GM12872 (cell line): ENCODE measurements at regions not wholly inside any gene's neighbourhood (a gene's known extent, or its start where the extent isn't known, plus 50 kb on each side); places are given as distances from the start of the nearest gene placed in this dataset.

Experiments used
- TF ChIP-seq, protein P1 (sequence below): IDR thresholded peaks from 3 replicates; pipeline ENCODE4 v1.5.1; 2011; ENCODE audit warnings: low read depth, mild to moderate bottlenecking, low read length, moderate library complexity; ENCODE audit not compliant: insufficient read depth

DNA sequence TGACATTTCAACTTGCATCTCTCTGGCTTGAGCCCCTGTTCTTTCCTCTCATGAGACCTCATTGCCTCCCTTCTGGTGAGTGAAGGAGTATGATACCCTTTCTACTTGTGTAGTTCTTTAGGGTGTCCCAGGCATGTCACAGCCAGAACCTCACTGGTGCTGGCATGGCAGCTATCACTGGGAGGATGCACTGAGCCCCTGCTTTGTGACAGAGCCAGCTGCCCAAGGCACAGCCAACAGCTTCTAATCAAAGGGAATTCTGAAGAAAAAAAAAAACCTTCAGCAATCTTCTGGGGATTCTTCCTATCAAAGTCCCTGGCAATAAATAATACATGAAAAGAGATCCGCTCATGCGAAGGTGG is 652.6 kb upstream of the KLF4 start:
- TF ChIP-seq, protein P1, sequence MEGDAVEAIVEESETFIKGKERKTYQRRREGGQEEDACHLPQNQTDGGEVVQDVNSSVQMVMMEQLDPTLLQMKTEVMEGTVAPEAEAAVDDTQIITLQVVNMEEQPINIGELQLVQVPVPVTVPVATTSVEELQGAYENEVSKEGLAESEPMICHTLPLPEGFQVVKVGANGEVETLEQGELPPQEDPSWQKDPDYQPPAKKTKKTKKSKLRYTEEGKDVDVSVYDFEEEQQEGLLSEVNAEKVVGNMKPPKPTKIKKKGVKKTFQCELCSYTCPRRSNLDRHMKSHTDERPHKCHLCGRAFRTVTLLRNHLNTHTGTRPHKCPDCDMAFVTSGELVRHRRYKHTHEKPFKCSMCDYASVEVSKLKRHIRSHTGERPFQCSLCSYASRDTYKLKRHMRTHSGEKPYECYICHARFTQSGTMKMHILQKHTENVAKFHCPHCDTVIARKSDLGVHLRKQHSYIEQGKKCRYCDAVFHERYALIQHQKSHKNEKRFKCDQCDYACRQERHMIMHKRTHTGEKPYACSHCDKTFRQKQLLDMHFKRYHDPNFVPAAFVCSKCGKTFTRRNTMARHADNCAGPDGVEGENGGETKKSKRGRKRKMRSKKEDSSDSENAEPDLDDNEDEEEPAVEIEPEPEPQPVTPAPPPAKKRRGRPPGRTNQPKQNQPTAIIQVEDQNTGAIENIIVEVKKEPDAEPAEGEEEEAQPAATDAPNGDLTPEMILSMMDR = no peak

DNA sequence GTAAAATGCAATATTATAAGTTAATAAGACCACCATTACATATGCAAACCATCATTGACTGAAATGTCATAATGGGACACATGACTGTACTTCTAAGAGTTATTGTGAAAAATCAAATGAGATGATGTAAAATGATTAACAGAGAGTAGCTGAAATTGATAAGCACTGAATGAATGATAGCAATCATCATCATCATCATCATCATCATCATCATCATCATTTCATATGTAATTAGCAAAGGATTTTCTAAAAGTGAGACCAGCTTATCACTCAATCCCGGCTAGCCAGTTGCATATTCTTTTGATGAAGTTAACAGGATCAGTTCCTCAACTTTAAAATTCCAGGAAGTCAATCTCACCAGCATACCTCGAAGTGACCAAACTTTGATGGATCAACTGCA is 650.3 kb upstream of the KLF4 start:
- TF ChIP-seq, protein P1 = no peak

DNA sequence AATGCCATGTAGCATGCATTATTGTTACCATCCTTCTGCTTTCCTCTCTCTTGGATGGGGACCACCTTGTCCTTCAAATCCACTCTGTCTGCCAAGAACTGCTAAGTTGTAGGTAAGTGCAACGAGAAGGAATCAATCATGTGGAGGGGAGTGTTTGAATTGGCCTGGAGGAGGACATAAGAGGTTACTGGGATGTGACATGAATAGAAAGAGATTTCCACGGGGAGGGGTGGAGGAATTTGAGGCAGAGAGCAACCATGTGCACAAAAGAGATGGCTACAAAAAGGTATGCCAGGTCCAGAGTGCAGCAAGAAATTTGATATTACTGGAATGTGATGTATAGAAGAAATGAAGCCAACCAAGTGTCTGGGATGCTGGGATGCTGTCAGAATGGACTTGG is 648.9 kb upstream of the KLF4 start:
- TF ChIP-seq, protein P1 = no peak

DNA sequence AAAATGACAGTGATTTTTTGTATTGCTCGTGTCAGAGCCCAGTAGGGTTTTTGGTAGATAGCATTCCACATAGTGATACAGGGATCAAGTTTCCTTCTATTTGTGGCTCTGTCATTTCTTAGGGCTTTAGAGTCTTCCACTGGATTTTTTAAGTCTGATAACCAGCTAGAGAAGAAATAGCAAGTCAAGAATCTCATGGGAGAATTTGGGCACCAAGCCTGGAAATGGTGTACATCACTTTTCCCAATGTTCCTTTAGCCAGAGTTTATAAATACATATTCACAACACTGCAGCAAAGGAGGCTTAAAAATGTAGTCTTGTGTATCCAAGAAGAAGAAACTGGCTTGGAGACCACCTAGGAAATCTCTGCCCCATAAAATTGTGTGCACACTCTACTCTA is 647.1 kb upstream of the KLF4 start:
- TF ChIP-seq, protein P1 = no peak

DNA sequence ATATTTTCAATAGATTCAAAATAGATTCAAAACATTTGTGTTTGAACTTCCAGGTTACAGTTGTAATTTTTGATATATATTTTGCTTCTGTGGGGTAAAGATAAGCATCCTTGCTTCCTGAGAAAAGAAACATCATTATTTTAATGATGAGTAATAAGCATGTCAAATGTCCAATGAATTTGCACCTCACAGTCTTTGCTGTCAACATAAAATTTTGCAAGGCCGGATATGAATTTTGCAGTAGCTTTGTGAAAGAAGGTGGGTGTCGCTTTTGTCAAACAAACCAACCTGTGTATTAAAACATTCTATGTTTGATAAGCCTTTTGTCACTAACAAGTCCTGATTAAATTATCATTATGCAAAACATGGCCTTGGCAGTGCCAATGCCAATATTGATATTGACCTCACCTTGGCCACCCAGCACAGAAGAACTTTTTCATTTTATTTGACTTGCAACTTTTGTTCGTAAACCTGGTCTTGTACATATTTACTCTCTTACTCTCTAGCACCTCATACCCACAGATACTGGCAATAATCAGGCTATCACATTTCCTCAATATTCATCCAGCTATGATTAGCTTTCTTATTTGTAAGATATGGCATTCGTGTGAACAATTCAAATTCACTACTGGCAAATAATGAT is 645.0 kb upstream of the KLF4 start:
- TF ChIP-seq, protein P1 = no peak

DNA sequence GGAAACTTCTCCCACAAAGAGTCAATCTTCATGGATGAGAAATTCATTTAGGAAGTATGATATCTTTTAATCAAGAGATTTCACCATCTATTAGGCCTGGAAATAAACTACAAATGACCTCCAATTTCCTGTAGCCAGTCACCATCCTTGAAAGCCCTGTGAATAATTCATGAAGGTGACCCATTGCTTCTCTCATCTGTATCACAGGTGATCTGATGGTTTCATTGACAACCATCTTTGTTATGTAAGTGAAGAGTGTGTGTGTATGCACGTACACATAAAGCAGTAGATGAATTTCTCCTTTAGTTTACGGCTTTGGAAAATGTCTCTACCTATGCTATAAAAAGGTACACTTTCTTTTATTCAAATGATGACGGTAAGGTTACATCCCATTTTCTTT is 644.1 kb upstream of the KLF4 start:
- TF ChIP-seq, protein P1 = no peak

DNA sequence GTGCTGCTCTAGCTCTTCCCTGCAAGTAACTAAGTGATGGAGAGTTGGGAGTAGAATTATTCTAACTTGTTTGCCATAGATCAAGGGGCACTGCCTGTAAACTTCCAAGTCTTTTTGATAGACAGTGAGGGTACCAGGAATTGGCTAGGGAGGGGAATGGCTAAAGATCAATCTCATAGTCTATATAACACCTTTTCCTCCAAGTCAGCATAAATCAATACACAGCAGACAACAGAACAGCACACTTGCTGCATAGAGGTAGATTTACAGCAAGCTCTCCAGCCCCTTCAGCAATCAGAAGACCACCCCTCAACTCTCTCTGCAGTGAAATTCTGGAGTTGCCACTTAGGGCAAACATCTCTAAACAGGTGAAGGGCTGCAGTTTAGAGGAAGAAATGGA is 643.5 kb upstream of the KLF4 start:
- TF ChIP-seq, protein P1 = no peak

DNA sequence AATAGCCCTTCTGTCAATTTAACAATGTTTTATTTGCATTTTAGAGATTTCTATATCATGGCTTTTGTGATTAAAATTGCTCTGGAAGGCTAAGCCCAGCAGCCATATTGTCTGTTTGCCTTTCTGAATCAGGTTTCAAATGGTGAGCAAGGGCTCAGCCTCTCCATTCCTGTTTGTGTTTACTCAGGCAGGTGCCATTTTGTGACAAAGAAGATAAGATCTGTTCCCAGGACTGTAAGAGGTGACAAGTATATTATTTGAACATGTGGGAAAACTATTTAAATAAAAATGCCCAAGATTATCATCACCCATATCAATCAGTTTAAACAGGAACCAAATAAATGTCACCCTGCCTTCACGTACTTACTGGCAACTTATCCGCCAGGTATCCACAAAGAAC is 641.3 kb upstream of the KLF4 start:
- TF ChIP-seq, protein P1 = no peak
